ENCODE measurements at regions not wholly inside any gene's neighbourhood (a gene's known extent, or its start where the extent isn't known, plus 50 kb on each side); places are given as distances from the start of the nearest gene placed in this dataset.

GRCh38 chr14:30445852-30446251 lies 113.1 kb upstream of the G2E3 start:
- TF ChIP-seq CTCF (IDR thresholded peaks at IDR 0.05), result no peak
- TF ChIP-seq POLR2A (IDR thresholded peaks at IDR 0.05), result no peak
- no peak for TF ChIP-seq EP300 (IDR thresholded peaks at IDR 0.05)

Data from ovary (tissue), 3 donors.